ENCODE measurements at regions not wholly inside any gene's neighbourhood (a gene's known extent, or its start where the extent isn't known, plus 50 kb on each side); places are given as distances from the start of the nearest gene placed in this dataset.

DNA sequence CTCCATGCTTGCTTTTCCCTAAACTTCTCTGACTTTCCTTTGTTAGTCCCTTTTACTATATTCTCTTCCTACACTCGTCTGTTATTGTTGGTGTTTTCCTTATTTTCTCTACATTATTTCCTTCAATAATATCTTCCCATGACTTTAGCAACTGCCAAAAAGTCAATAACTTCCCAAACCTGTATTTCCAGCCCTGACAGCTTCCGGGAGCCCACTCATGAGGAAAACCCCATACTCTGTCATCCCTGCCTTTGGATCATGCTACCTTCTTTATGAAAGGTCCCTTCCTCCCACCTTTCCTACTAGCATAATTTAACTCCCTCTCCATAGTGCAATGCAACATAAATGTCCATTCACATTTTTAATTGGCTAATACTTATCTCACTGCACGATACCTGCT lies 144.0 kb upstream of the CDH6 start:
- H3K4me3 ChIP-seq (ENCODE audit: low read depth, low read length, poor library complexity, severe bottlenecking): no peak overlapping the region
- H3K36me3 ChIP-seq (ENCODE audit: insufficient read depth, low read length): no peaks in the 10 kb centered on the region
- no peaks in the 10 kb centered on the region for H3K79me2 ChIP-seq (ENCODE audit: insufficient read depth, low read depth, low read length)
- ChIA-PET CTCF (ENCODE audit: unreplicated experiment) (no interaction called here), POLR2A (no interaction called here)
- no peaks in the 10 kb centered on the region for H3K9me3 ChIP-seq (ENCODE audit: low read length)
- intact Hi-C loops (cut with micrococcal nuclease; ENCODE audit: unreplicated experiment): no loop called here
- DNase-seq (ENCODE audit: low spot score): no peak
- no peak overlapping the region for H3K4me2 ChIP-seq (ENCODE audit: low read length)
- no TSS peak for BruUV-seq (replicated peaks)
- H3K9me2 ChIP-seq (ENCODE audit: insufficient read depth, low read length): no peaks in the 10 kb centered on the region
- H3K27ac ChIP-seq (ENCODE audit: low read depth, low read length, poor library complexity, severe bottlenecking): no peak overlapping the region
- H3K4me1 ChIP-seq (ENCODE audit: insufficient read depth, low read length, poor library complexity, severe bottlenecking): no peaks in the 10 kb centered on the region
- TF ChIP-seq, protein P1, sequence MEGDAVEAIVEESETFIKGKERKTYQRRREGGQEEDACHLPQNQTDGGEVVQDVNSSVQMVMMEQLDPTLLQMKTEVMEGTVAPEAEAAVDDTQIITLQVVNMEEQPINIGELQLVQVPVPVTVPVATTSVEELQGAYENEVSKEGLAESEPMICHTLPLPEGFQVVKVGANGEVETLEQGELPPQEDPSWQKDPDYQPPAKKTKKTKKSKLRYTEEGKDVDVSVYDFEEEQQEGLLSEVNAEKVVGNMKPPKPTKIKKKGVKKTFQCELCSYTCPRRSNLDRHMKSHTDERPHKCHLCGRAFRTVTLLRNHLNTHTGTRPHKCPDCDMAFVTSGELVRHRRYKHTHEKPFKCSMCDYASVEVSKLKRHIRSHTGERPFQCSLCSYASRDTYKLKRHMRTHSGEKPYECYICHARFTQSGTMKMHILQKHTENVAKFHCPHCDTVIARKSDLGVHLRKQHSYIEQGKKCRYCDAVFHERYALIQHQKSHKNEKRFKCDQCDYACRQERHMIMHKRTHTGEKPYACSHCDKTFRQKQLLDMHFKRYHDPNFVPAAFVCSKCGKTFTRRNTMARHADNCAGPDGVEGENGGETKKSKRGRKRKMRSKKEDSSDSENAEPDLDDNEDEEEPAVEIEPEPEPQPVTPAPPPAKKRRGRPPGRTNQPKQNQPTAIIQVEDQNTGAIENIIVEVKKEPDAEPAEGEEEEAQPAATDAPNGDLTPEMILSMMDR (conservative IDR thresholded peaks at IDR 0.05; ENCODE audit: low read length): no peak
- no peak for TF ChIP-seq EZH2phosphoT487 (IDR thresholded peaks at IDR 0.05; ENCODE audit: borderline replicate concordance, low read depth, low read length)
- H2AFZ ChIP-seq (ENCODE audit: low read length): no peak overlapping the region
- no peaks in the 10 kb centered on the region for H4K20me1 ChIP-seq (ENCODE audit: insufficient read depth, low read length)

DNA sequence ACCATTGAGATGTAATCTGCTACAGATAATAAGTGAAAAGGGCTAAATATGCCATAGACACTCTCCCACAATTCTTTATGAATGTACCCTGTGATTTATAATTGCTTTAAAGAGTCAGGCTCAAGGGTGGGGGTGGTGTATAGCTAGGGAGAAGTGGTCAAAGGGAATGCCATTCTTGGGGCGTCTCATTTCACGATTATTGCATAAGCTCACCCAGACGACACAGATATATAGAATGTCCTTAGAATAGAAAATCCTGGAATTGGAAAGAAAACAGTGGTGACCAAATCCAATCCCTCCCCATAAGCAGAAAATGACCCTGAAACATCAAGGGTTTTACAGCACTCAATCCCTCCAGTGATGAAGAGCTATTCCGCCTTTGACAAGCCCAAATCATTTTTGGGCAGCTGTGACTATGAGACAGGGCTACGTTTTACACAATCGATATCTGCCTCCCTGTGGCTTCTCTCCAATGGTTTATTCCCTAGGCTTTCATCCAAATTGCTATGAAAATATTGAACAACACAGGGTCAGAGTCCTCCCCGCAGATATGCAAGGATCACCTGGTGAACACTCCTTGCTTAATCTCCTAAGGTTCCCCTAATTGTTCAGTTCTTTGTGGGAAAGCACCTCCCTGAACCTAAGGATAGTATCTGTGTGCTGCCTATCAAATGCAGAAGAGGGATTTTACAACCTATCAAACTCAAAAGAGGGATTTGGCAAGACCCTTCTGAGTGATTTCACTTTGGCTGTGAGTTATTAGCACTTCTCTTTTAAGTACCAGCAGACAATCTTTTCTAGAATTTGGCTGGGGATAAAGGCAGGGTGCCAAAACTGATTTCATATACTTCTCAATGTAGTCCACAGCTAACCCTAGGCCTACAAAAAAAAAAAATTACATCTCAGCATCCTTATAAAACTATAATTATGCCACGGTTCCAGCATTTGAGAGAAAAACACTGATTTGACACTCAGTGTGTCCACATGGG lies 144.9 kb upstream of the CDH6 start:
- intact Hi-C loops (cut with micrococcal nuclease; ENCODE audit: unreplicated experiment): no loop called here
- CTCF ChIA-PET (ENCODE audit: unreplicated experiment): no interaction called here
- no peak overlapping the region for H3K4me3 ChIP-seq (ENCODE audit: low read depth, low read length, poor library complexity, severe bottlenecking)
- no peaks in the 10 kb centered on the region for H4K20me1 ChIP-seq (ENCODE audit: insufficient read depth, low read length)
- H2AFZ ChIP-seq (ENCODE audit: low read length): no peak overlapping the region
- no peak for DNase-seq (ENCODE audit: low spot score)
- no peaks in the 10 kb centered on the region for H3K9me2 ChIP-seq (ENCODE audit: insufficient read depth, low read length)
- no peaks in the 10 kb centered on the region for H3K9me3 ChIP-seq (ENCODE audit: low read length)
- H3K27ac ChIP-seq (ENCODE audit: low read depth, low read length, poor library complexity, severe bottlenecking): no peak overlapping the region
- H3K4me1 ChIP-seq (ENCODE audit: insufficient read depth, low read length, poor library complexity, severe bottlenecking): no peaks in the 10 kb centered on the region
- POLR2A ChIA-PET: no interaction called here
- no TSS peak for BruUV-seq (replicated peaks)
- H3K79me2 ChIP-seq (ENCODE audit: insufficient read depth, low read depth, low read length): no peaks in the 10 kb centered on the region
- TF ChIP-seq, protein P1 (conservative IDR thresholded peaks at IDR 0.05; ENCODE audit: low read length): no peak
- no peak for TF ChIP-seq EZH2phosphoT487 (IDR thresholded peaks at IDR 0.05; ENCODE audit: borderline replicate concordance, low read depth, low read length)
- H3K36me3 ChIP-seq (ENCODE audit: insufficient read depth, low read length): no peaks in the 10 kb centered on the region
- H3K4me2 ChIP-seq (ENCODE audit: low read length): no peak overlapping the region

GRCh38 chr5:31047621-31048020 lies 145.9 kb upstream of the CDH6 start:
- H4K20me1 ChIP-seq (ENCODE audit: insufficient read depth, low read length): no peaks in the 10 kb centered on the region
- DNase-seq (ENCODE audit: low spot score): no peak
- H3K79me2 ChIP-seq (ENCODE audit: insufficient read depth, low read depth, low read length): no peaks in the 10 kb centered on the region
- no peak overlapping the region for H3K4me2 ChIP-seq (ENCODE audit: low read length)
- H3K9me2 ChIP-seq (ENCODE audit: insufficient read depth, low read length): no peaks in the 10 kb centered on the region
- no peak overlapping the region for H3K4me3 ChIP-seq (ENCODE audit: low read depth, low read length, poor library complexity, severe bottlenecking)
- POLR2A ChIA-PET: interaction anchor here (0.7 kb wide), 2 partner anchors 125 to 231 kb away, joined by 3 to 4 read pairs; no protein-coding TSS in a partner anchor
- TF ChIP-seq EZH2phosphoT487 (IDR thresholded peaks at IDR 0.05; ENCODE audit: borderline replicate concordance, low read depth, low read length): no peak
- no peak overlapping the region for H2AFZ ChIP-seq (ENCODE audit: low read length)
- no peaks in the 10 kb centered on the region for H3K36me3 ChIP-seq (ENCODE audit: insufficient read depth, low read length)
- CTCF ChIA-PET (ENCODE audit: unreplicated experiment): no interaction called here
- intact Hi-C loops (cut with micrococcal nuclease; ENCODE audit: unreplicated experiment): no loop called here
- no peaks in the 10 kb centered on the region for H3K4me1 ChIP-seq (ENCODE audit: insufficient read depth, low read length, poor library complexity, severe bottlenecking)
- no TSS peak for BruUV-seq (replicated peaks)
- H3K27ac ChIP-seq (ENCODE audit: low read depth, low read length, poor library complexity, severe bottlenecking): no peak overlapping the region
- no peaks in the 10 kb centered on the region for H3K9me3 ChIP-seq (ENCODE audit: low read length)

All from OCI-LY7 (cell line).